ENCODE measurements at regions not wholly inside any gene's neighbourhood (a gene's known extent, or its start where the extent isn't known, plus 50 kb on each side); places are given as distances from the start of the nearest gene placed in this dataset.

GRCh38 chrX:147079457-147079856, 264.9 kb upstream of the CXorf51A start:
- TF ChIP-seq CTCF (conservative IDR thresholded peaks at IDR 0.05): no peak
- no peak for TF ChIP-seq EZH2 (IDR thresholded peaks at IDR 0.05; ENCODE audit: low read depth)

Measured in PC-9 (cell line).